ENCODE measurements at regions not wholly inside any gene's neighbourhood (a gene's known extent, or its start where the extent isn't known, plus 50 kb on each side); places are given as distances from the start of the nearest gene placed in this dataset.

DNA sequence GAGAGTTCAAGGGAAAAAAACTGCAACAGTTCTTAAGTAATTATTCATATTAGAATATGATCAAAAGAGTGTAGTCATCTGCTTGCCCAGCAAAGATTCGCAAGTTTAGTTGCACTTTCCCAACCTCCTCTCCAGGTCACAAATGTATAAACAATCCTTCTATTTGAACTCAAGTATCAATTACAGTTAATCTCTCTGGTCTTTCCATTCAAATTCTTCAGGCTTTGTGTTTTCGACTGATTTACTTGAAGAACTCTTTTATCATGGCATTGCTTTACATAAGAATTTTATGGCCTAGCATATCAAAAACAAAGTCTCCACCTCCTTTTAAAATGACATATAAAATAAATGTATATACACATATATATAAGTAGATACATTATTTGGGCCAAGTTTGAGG, 1009.6 kb upstream of the DIAPH2 start:
- no peak for ATAC-seq
- no peak for TF ChIP-seq ZFP30 (CRISPR knock-in tag; IDR thresholded peaks at IDR 0.05)
- no peak for TF ChIP-seq ZNF70 (CRISPR knock-in tag; IDR thresholded peaks at IDR 0.05)
- TF ChIP-seq, protein P1, sequence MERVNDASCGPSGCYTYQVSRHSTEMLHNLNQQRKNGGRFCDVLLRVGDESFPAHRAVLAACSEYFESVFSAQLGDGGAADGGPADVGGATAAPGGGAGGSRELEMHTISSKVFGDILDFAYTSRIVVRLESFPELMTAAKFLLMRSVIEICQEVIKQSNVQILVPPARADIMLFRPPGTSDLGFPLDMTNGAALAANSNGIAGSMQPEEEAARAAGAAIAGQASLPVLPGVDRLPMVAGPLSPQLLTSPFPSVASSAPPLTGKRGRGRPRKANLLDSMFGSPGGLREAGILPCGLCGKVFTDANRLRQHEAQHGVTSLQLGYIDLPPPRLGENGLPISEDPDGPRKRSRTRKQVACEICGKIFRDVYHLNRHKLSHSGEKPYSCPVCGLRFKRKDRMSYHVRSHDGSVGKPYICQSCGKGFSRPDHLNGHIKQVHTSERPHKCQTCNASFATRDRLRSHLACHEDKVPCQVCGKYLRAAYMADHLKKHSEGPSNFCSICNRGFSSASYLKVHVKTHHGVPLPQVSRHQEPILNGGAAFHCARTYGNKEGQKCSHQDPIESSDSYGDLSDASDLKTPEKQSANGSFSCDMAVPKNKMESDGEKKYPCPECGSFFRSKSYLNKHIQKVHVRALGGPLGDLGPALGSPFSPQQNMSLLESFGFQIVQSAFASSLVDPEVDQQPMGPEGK (CRISPR knock-in tag; IDR thresholded peaks at IDR 0.05; ENCODE audit: borderline replicate concordance): no peak
- TF ChIP-seq ZNF565 (CRISPR knock-in tag; conservative IDR thresholded peaks at IDR 0.05; ENCODE audit: low read depth): no peak

DNA sequence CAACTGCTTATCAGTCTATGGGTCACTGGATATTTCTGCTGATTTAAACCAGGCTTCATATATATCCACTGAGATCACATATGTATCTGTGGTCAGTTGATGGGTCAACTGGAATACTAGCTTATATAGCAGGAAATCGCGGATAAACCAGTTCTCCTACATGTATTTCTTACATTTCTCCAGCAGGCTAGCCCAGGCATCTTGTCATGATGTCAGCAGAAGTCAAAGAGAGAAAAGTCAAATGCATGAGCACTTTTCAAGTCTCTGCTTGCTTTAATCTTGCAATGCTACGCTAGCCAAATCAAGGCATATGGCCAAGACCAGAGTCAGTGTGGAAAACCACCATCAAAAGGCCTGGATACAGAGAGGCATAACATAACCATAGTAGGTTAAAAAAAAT, 1008.8 kb upstream of the DIAPH2 start:
- ATAC-seq: no peak
- no peak for TF ChIP-seq GLIS3 (CRISPR knock-in tag; IDR thresholded peaks at IDR 0.05)
- TF ChIP-seq, protein P2, sequence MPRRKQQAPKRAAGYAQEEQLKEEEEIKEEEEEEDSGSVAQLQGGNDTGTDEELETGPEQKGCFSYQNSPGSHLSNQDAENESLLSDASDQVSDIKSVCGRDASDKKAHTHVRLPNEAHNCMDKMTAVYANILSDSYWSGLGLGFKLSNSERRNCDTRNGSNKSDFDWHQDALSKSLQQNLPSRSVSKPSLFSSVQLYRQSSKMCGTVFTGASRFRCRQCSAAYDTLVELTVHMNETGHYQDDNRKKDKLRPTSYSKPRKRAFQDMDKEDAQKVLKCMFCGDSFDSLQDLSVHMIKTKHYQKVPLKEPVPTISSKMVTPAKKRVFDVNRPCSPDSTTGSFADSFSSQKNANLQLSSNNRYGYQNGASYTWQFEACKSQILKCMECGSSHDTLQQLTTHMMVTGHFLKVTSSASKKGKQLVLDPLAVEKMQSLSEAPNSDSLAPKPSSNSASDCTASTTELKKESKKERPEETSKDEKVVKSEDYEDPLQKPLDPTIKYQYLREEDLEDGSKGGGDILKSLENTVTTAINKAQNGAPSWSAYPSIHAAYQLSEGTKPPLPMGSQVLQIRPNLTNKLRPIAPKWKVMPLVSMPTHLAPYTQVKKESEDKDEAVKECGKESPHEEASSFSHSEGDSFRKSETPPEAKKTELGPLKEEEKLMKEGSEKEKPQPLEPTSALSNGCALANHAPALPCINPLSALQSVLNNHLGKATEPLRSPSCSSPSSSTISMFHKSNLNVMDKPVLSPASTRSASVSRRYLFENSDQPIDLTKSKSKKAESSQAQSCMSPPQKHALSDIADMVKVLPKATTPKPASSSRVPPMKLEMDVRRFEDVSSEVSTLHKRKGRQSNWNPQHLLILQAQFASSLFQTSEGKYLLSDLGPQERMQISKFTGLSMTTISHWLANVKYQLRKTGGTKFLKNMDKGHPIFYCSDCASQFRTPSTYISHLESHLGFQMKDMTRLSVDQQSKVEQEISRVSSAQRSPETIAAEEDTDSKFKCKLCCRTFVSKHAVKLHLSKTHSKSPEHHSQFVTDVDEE (CRISPR knock-in tag; IDR thresholded peaks at IDR 0.05): no peak
- TF ChIP-seq BACH2 (CRISPR knock-in tag; IDR thresholded peaks at IDR 0.05; ENCODE audit: borderline replicate concordance): no peak
- TF ChIP-seq, protein P3, sequence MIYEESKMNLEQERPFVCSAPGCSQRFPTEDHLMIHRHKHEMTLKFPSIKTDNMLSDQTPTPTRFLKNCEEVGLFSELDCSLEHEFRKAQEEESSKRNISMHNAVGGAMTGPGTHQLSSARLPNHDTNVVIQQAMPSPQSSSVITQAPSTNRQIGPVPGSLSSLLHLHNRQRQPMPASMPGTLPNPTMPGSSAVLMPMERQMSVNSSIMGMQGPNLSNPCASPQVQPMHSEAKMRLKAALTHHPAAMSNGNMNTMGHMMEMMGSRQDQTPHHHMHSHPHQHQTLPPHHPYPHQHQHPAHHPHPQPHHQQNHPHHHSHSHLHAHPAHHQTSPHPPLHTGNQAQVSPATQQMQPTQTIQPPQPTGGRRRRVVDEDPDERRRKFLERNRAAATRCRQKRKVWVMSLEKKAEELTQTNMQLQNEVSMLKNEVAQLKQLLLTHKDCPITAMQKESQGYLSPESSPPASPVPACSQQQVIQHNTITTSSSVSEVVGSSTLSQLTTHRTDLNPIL (CRISPR knock-in tag; IDR thresholded peaks at IDR 0.05; ENCODE audit: low read depth): no peak
- TF ChIP-seq ISL1 (CRISPR knock-in tag; IDR thresholded peaks at IDR 0.05): no peak
- no peak for TF ChIP-seq SNAI2 (CRISPR knock-in tag; IDR thresholded peaks at IDR 0.05)
- no peak for TF ChIP-seq TOX (CRISPR knock-in tag; IDR thresholded peaks at IDR 0.05; ENCODE audit: borderline replicate concordance)
- TF ChIP-seq ZNF565 (CRISPR knock-in tag; conservative IDR thresholded peaks at IDR 0.05; ENCODE audit: low read depth): no peak
- no peak for TF ChIP-seq ZNF8 (CRISPR knock-in tag; IDR thresholded peaks at IDR 0.05)

DNA sequence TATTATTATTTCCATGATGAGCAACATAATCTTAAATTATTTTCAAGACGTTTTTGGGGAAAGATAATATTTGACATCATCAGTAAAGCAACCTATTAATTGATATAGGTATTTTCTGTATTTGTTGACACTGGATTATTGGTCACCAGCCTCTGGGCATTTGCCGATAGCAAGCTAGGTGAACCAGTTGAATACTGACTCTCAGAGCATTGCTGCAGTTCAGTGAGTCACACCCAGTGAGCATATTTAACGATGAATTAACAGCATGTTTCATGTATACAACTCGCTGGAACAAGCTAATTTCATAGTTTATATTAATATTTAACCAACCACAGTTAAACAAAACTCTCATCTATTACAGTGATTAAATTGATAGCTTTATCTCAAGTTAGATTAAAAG, 1006.0 kb upstream of the DIAPH2 start:
- ATAC-seq: no peak
- no peak for TF ChIP-seq ZFP3 (CRISPR knock-in tag; IDR thresholded peaks at IDR 0.05)
- TF ChIP-seq PPARA (CRISPR knock-in tag; IDR thresholded peaks at IDR 0.05; ENCODE audit: borderline replicate concordance): no peak
- TF ChIP-seq ZFP30 (CRISPR knock-in tag; IDR thresholded peaks at IDR 0.05): no peak
- no peak for TF ChIP-seq ZNF8 (CRISPR knock-in tag; IDR thresholded peaks at IDR 0.05)
- no peak for TF ChIP-seq TCF4 (CRISPR knock-in tag; IDR thresholded peaks at IDR 0.05; ENCODE audit: borderline replicate concordance)
- no peak for TF ChIP-seq ESRRG (CRISPR knock-in tag; IDR thresholded peaks at IDR 0.05)

DNA sequence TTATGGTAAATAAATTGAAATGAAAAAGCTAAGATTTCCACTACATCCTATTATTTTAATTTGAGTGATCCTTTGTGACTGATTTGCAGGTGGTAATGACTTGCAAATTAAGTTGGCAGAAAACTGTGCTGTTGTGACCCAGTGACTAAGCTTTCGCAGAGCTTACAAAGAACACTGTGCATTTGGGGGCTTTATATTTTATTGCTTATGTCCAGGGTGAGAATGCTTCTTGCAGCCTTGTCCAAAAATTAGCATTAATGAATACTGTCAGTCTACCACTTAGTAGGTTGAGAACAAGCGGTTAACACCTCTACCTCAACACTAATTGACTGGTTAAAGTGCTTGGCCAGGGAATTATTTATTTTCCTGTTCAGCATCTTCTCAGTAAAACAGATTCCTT, 991.3 kb upstream of the DIAPH2 start:
- TF ChIP-seq BACH2 (CRISPR knock-in tag; IDR thresholded peaks at IDR 0.05; ENCODE audit: borderline replicate concordance): no peak
- no peak for TF ChIP-seq ZFP3 (CRISPR knock-in tag; IDR thresholded peaks at IDR 0.05)
- TF ChIP-seq, protein P3 (CRISPR knock-in tag; IDR thresholded peaks at IDR 0.05; ENCODE audit: low read depth): no peak
- no peak for TF ChIP-seq OSR1 (CRISPR knock-in tag; IDR thresholded peaks at IDR 0.05)
- no peak for TF ChIP-seq ZFP30 (CRISPR knock-in tag; IDR thresholded peaks at IDR 0.05)
- TF ChIP-seq ISL1 (CRISPR knock-in tag; IDR thresholded peaks at IDR 0.05): no peak
- TF ChIP-seq SNAI2 (CRISPR knock-in tag; IDR thresholded peaks at IDR 0.05): no peak
- no peak for TF ChIP-seq TCF4 (CRISPR knock-in tag; IDR thresholded peaks at IDR 0.05; ENCODE audit: borderline replicate concordance)
- no peak for ATAC-seq

DNA sequence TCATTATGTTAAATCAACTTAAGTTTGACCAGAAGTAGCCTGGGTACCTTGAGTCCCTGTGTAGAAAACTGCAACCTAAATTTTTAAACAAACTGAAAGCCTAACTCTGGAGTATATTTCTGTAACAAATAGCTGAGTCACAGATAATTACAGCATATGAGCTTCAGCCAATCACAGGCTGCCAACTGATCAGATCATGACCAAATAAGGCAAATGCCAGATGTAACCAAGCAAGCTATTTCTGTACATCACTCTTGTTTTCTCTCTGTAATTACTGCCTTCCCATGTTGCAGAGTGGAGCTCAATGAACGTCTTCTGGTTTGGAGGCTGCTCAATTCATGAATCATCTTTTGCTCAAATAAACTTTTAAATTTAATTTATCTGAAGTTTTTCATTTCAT, 980.9 kb upstream of the DIAPH2 start:
- ATAC-seq: no peak
- TF ChIP-seq SNAI2 (CRISPR knock-in tag; IDR thresholded peaks at IDR 0.05) (no peak), ZNF8 (CRISPR knock-in tag; IDR thresholded peaks at IDR 0.05) (no peak), ESRRG (CRISPR knock-in tag; IDR thresholded peaks at IDR 0.05) (no peak), ZFP3 (CRISPR knock-in tag; IDR thresholded peaks at IDR 0.05) (no peak), ARNTL (CRISPR knock-in tag; IDR thresholded peaks at IDR 0.05; ENCODE audit: borderline replicate concordance, low read depth) (no peak), ISL1 (CRISPR knock-in tag; IDR thresholded peaks at IDR 0.05) (no peak), TCF4 (CRISPR knock-in tag; IDR thresholded peaks at IDR 0.05; ENCODE audit: borderline replicate concordance) (no peak), TOX (CRISPR knock-in tag; IDR thresholded peaks at IDR 0.05; ENCODE audit: borderline replicate concordance) (no peak), CSDC2 (CRISPR knock-in tag; IDR thresholded peaks at IDR 0.05) (no peak), ZNF70 (CRISPR knock-in tag; IDR thresholded peaks at IDR 0.05) (no peak)
- TF ChIP-seq, protein P4, sequence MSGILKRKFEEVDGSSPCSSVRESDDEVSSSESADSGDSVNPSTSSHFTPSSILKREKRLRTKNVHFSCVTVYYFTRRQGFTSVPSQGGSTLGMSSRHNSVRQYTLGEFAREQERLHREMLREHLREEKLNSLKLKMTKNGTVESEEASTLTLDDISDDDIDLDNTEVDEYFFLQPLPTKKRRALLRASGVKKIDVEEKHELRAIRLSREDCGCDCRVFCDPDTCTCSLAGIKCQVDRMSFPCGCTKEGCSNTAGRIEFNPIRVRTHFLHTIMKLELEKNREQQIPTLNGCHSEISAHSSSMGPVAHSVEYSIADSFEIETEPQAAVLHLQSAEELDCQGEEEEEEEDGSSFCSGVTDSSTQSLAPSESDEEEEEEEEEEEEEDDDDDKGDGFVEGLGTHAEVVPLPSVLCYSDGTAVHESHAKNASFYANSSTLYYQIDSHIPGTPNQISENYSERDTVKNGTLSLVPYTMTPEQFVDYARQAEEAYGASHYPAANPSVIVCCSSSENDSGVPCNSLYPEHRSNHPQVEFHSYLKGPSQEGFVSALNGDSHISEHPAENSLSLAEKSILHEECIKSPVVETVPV (CRISPR knock-in tag; IDR thresholded peaks at IDR 0.05): no peak
- TF ChIP-seq, protein P2 (CRISPR knock-in tag; IDR thresholded peaks at IDR 0.05): no peak
- TF ChIP-seq, protein P3 (CRISPR knock-in tag; IDR thresholded peaks at IDR 0.05; ENCODE audit: low read depth): no peak

Data from SK-N-SH treated with all-trans-retinoic acid at 6 μM for 48 hours (cell line).